Lung (tissue), 11 donors: ENCODE measurements at regions not wholly inside any gene's neighbourhood (a gene's known extent, or its start where the extent isn't known, plus 50 kb on each side); places are given as distances from the start of the nearest gene placed in this dataset.

Experiments used
- ATAC-seq: fragments of 200-7000 bp; cut with Tn5 transposase; one replicate; pipeline ENCODE4 v1.9.1; 2020; ENCODE audit warnings: moderate number of reproducible peaks; ENCODE audit not compliant: insufficient read depth, low FRiP score
- DNase-seq, 3 donors: peaks; one replicate each; pipeline ENCODE4 v3.0.0-alpha.2; 2013 to 2017
- H3K27ac ChIP-seq, 2 donors: one replicate each; pipeline ENCODE4 v1.5.1; 2013; ENCODE audit warnings: mild to moderate bottlenecking in 2 of 2, moderate library complexity in 2 of 2, control low read depth in 1 of 2, inconsistent platforms in 1 of 2, low read depth in 1 of 2, low read length in 1 of 2
- H3K27me3 ChIP-seq, 3 donors: one replicate each; pipeline ENCODE4 v1.5.1; 2013; ENCODE audit warnings: low read length in 2 of 3; ENCODE audit not compliant: control insufficient read depth in 3 of 3, insufficient read depth in 3 of 3
- H3K36me3 ChIP-seq, 4 donors: one replicate each; pipeline ENCODE4 v1.5.1; 2013; ENCODE audit warnings: low read length in 4 of 4, mild to moderate bottlenecking in 1 of 4, moderate library complexity in 1 of 4; ENCODE audit not compliant: control insufficient read depth in 4 of 4, insufficient read depth in 4 of 4
- H3K4me1 ChIP-seq, 5 donors: one replicate each; pipeline ENCODE4 v1.5.1; 2013; ENCODE audit warnings: low read length in 5 of 5, mild to moderate bottlenecking in 2 of 5, moderate library complexity in 1 of 5; ENCODE audit not compliant: control insufficient read depth in 5 of 5, insufficient read depth in 5 of 5
- H3K4me3 ChIP-seq: one replicate; pipeline ENCODE4 v1.5.1; 2013; ENCODE audit warnings: mild to moderate bottlenecking, control low read depth, moderate library complexity
- H3K9ac ChIP-seq, 2 donors: one replicate each; pipeline ENCODE4 v1.5.1; 2013; ENCODE audit warnings: low read length in 2 of 2, control low read depth in 1 of 2; ENCODE audit not compliant: insufficient read depth in 1 of 2
- H3K9me3 ChIP-seq, 4 donors: one replicate each; pipeline ENCODE4 v1.5.1; 2013; ENCODE audit warnings: low read length in 3 of 4, mild to moderate bottlenecking in 1 of 4, moderate library complexity in 1 of 4; ENCODE audit not compliant: control insufficient read depth in 4 of 4, insufficient read depth in 3 of 4
- WGBS, 2 donors: extraction: QIAGEN DNeasy Blood & Tissue Kit; methylation state at CpG; one replicate each; pipeline ENCODE4 v1.1.7; 2013; 5-methylcytosine and 5-hydroxymethylcytosine counted together
- TF ChIP-seq, protein P1 (sequence below): IDR thresholded peaks from 2 replicates; pipeline ENCODE4 v1.5.1; 2012; ENCODE audit warnings: mild to moderate bottlenecking; ENCODE audit errors: control extremely low read depth, extremely low read depth
- donor health status: control.
- donor health status: control.
- donor health status: Bipolar disorder and iron deficiency.
- donor health status: healthy.
- donor health status: DM: yes; HTN: yes; CAD: no.

DNA sequence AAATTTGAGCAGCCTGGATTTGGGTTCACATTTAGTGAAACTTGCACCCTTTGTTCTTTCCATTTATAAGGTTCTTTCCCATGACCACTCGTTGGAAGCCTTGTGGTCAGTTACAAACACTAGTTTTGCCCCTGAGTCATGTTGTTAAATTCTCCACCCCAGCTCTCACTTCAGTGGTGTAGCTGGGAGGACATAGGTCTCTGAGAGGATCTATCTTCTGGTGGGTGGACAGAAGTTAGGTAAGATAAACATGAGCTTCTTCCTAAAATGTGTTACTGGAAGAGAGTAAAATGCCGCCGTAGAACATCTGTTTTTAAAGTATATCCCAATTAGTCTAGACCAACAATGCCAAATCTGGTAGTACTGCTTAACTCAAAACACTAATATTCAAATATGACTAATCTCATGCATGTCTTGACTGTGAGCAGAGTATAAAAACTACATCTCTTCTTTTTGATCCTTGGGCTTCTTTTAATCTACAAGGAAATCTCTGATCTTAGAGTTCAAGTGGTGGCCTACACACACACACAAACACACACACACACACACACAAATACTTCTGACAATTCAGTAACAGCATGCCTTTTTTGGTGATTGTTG is 162.6 kb upstream of the FN1 start:
- Histone ChIP-seq H3K4me1 (no peaks in the 10 kb centered on the region), H3K27ac (no peak overlapping the region), H3K27me3 (no peaks in the 10 kb centered on the region), H3K4me3 (no peak overlapping the region), H3K9me3 (no peaks in the 10 kb centered on the region), H3K36me3 (no peaks in the 10 kb centered on the region), H3K9ac (no peak overlapping the region)
- ATAC-seq (no peak), DNase-seq (no peak)
- TF ChIP-seq, protein P1, sequence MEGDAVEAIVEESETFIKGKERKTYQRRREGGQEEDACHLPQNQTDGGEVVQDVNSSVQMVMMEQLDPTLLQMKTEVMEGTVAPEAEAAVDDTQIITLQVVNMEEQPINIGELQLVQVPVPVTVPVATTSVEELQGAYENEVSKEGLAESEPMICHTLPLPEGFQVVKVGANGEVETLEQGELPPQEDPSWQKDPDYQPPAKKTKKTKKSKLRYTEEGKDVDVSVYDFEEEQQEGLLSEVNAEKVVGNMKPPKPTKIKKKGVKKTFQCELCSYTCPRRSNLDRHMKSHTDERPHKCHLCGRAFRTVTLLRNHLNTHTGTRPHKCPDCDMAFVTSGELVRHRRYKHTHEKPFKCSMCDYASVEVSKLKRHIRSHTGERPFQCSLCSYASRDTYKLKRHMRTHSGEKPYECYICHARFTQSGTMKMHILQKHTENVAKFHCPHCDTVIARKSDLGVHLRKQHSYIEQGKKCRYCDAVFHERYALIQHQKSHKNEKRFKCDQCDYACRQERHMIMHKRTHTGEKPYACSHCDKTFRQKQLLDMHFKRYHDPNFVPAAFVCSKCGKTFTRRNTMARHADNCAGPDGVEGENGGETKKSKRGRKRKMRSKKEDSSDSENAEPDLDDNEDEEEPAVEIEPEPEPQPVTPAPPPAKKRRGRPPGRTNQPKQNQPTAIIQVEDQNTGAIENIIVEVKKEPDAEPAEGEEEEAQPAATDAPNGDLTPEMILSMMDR: no peak
- WGBS, 2 donors: 76 to 82% methylated on average over 3 of the region's 3 CpGs

DNA sequence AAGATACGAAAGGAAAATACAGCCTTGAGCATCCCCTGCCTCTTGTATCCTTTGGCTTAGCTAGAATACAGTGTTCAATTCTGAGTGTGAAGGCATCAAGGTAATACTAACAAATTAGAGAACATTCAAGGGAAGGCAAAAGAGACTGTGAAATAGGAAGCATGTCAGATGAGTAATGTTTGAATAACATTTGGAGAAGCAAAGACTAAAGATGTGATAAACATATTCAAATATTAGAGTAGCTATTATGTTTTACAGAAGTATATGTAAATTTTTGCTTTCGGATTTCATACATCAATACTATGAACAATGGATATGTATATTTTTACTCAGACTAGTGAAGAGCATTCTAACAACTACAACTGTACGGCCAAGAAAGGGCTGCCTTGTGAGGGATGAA is 161.7 kb upstream of the FN1 start:
- DNase-seq: no peak
- no peak overlapping the region for H3K9ac ChIP-seq

DNA sequence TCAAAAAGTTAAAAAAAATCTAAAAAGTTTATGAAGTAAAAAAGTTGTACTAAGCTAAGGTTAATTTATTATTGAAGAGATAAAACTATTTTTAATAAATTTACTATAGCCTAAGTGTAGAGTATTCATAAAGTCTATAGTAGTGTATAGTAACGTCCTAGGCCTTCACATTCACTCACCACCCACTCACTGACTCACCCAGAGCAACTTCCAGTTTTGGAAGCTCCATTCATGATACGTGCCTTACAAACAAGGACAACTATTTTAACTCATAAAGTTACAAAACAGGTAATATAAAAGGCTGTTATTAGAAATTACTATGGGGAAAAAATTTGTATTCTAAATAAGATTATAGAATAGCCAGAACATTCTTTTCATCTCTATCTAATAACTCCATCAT is 158.9 kb upstream of the FN1 start:
- no peaks in the 10 kb centered on the region for H3K27me3 ChIP-seq
- no peak overlapping the region for H3K4me3 ChIP-seq
- no peak for DNase-seq
- WGBS, 2 donors: 64 to 82% methylated on average over 2 of the region's 2 CpGs
- H3K4me1 ChIP-seq: no peaks in the 10 kb centered on the region
- no peaks in the 10 kb centered on the region for H3K36me3 ChIP-seq
- no peak overlapping the region for H3K27ac ChIP-seq
- no peak overlapping the region for H3K9ac ChIP-seq
- no peak for ATAC-seq
- no peaks in the 10 kb centered on the region for H3K9me3 ChIP-seq
- TF ChIP-seq, protein P1: no peak

More for the DNA sequence above, 161.7 kb upstream of the FN1 start:
- H3K4me1 ChIP-seq: no peaks in the 10 kb centered on the region
- H3K27me3 ChIP-seq: no peaks in the 10 kb centered on the region
- TF ChIP-seq, protein P1: no peak
- 95 to 97% methylated on average over 3 of the region's 3 CpGs for WGBS, 2 donors
- no peaks in the 10 kb centered on the region for H3K9me3 ChIP-seq
- no peaks in the 10 kb centered on the region for H3K36me3 ChIP-seq
- H3K27ac ChIP-seq: no peak overlapping the region
- H3K4me3 ChIP-seq: no peak overlapping the region
- ATAC-seq: no peak
